OCI-LY3 (cell line): ENCODE measurements at regions not wholly inside any gene's neighbourhood (a gene's known extent, or its start where the extent isn't known, plus 50 kb on each side); places are given as distances from the start of the nearest gene placed in this dataset.

Experiments used
- H2AFZ ChIP-seq: fragments of 200-600, 300-600 bp; shearing (Covaris generic); 2 replicates; pipeline ENCODE4 v1.6.0; 2014; ENCODE audit warnings: antibody characterized with exemption, low read depth, low read length
- H3K27ac ChIP-seq: fragments of 200-600, 300-600 bp; sonication (generic); 2 replicates; pipeline ENCODE4 v1.5.1; 2014; ENCODE audit warnings: mild to moderate bottlenecking, low read length, moderate library complexity, mixed read lengths
- H3K27me3 ChIP-seq: fragments of 200-600, 300-600 bp; sonication (generic); 2 replicates; pipeline ENCODE4 v1.6.1; 2014; ENCODE audit warnings: low read depth, low read length, mixed read lengths
- H3K36me3 ChIP-seq: fragments of 200-600, 300-600 bp; sonication (generic); replicated peaks from 2 replicates; pipeline ENCODE3; 2014; ENCODE audit warnings: low read depth, low read length, mixed read lengths
- H3K4me1 ChIP-seq: fragments of 300-600, 200-600 bp; sonication (generic); 2 replicates; pipeline ENCODE4 v1.6.1; 2014; ENCODE audit warnings: low read length, mixed read lengths
- H3K4me2 ChIP-seq: fragments of 200-600, 300-600 bp; sonication (generic); 2 replicates; pipeline ENCODE4 v1.6.1; 2014; ENCODE audit warnings: low read length, mixed read lengths
- H3K4me3 ChIP-seq: fragments of 300-600, 200-600 bp; sonication (generic); 2 replicates; pipeline ENCODE4 v1.5.1; 2014; ENCODE audit warnings: antibody characterized with exemption, mild to moderate bottlenecking, low read length, moderate library complexity
- H3K79me2 ChIP-seq: fragments of 300-600, 200-600 bp; shearing (Covaris generic); 2 replicates; pipeline ENCODE4 v1.6.1; 2014; ENCODE audit warnings: mild to moderate bottlenecking, low read length, mixed read lengths
- H3K9ac ChIP-seq: fragments of 300-600, 200-600 bp; shearing (Covaris generic); 2 replicates; pipeline ENCODE4 v1.6.0; 2014; ENCODE audit warnings: mild to moderate bottlenecking, low read length, moderate library complexity
- H3K9me3 ChIP-seq: fragments of 200-600, 300-600 bp; shearing (Covaris generic); 2 replicates; pipeline ENCODE4 v1.6.1; 2014; ENCODE audit warnings: low read length, mixed read lengths; ENCODE audit not compliant: insufficient read depth
- H4K20me1 ChIP-seq: fragments of 200-600, 300-600 bp; sonication (generic); 2 replicates; pipeline ENCODE4 v1.6.1; 2016; ENCODE audit warnings: low read length, mixed read lengths; ENCODE audit not compliant: insufficient read depth
- CTCF ChIP-seq: fragments of 200-600, 300-600 bp; sonication (generic); IDR thresholded peaks from 2 replicates; pipeline ENCODE4 v1.5.1; 2014; ENCODE audit warnings: antibody characterized with exemption, low read length, low read depth
- EZH2phosphoT487 ChIP-seq: fragments of 200-600 bp; shearing (Covaris generic); IDR thresholded peaks from 2 replicates; pipeline ENCODE4 v1.6.1; 2018; ENCODE audit warnings: antibody characterized with exemption, mixed run types, low read depth

- Histone ChIP-seq H3K79me2 (no peaks in the 10 kb centered on the region), H3K27ac (no peak overlapping the region), H2AFZ (no peak overlapping the region), H4K20me1 (no peaks in the 10 kb centered on the region), H3K36me3 (no peaks in the 10 kb centered on the region), H3K9me3 (no peaks in the 10 kb centered on the region), H3K4me3 (no peak overlapping the region), H3K9ac (no peak overlapping the region), H3K4me1 (no peaks in the 10 kb centered on the region), H3K4me2 (no peak overlapping the region), H3K27me3 (no peaks in the 10 kb centered on the region)
- no peak for TF ChIP-seq CTCF
- TF ChIP-seq EZH2phosphoT487, result no peak
Observed at GRCh38 chr5:51582871-51583394, 199.7 kb downstream of the ISL1 start.

DNA sequence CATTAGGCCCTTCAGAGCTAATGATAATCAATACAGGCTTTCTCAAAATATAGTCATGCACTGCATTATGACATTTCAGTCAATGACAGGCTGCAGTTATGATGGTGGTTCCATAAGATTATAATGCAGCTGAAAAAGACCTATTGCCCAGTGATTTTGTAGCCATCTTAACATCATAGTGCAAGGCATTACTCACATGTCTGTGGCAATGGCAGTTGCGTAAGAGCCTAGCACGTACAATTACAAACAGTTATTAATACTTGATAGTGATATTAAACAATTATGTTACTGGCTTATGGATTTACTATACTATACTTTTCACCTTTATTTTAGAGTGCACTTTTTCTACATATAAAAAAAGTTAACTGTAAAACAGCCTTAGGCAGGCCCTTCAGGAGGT, 214.8 kb downstream of the ISL1 start:
- Histone ChIP-seq H3K9ac (no peak overlapping the region), H3K4me3 (no peak overlapping the region), H3K79me2 (no peaks in the 10 kb centered on the region), H4K20me1 (no peaks in the 10 kb centered on the region), H3K36me3 (no peaks in the 10 kb centered on the region), H3K9me3 (no peaks in the 10 kb centered on the region), H3K4me1 (no peaks in the 10 kb centered on the region), H3K27me3 (no peaks in the 10 kb centered on the region), H3K27ac (no peak overlapping the region), H3K4me2 (no peak overlapping the region), H2AFZ (no peak overlapping the region)
- TF ChIP-seq EZH2phosphoT487 (no peak), CTCF (no peak)

- H3K9ac ChIP-seq, result no peak overlapping the region
- no peak overlapping the region for H3K4me3 ChIP-seq
- H4K20me1 ChIP-seq, result no peaks in the 10 kb centered on the region
- no peaks in the 10 kb centered on the region for H3K9me3 ChIP-seq
- H3K27me3 ChIP-seq, result no peaks in the 10 kb centered on the region
- H3K4me1 ChIP-seq, result no peaks in the 10 kb centered on the region
- TF ChIP-seq EZH2phosphoT487 (no peak), CTCF (no peak)
- H3K79me2 ChIP-seq, result no peaks in the 10 kb centered on the region
- no peak overlapping the region for H3K27ac ChIP-seq
- no peak overlapping the region for H2AFZ ChIP-seq
- H3K36me3 ChIP-seq, result no peaks in the 10 kb centered on the region
- H3K4me2 ChIP-seq, result no peak overlapping the region
Observed at GRCh38 chr5:51599587-51599986, 216.3 kb downstream of the ISL1 start.

- Histone ChIP-seq H3K9ac (no peak overlapping the region), H3K9me3 (no peaks in the 10 kb centered on the region), H2AFZ (no peak overlapping the region), H3K4me2 (no peak overlapping the region), H3K27ac (no peak overlapping the region), H3K4me3 (no peak overlapping the region), H3K79me2 (no peaks in the 10 kb centered on the region), H3K27me3 (no peaks in the 10 kb centered on the region), H4K20me1 (no peaks in the 10 kb centered on the region), H3K4me1 (no peaks in the 10 kb centered on the region), H3K36me3 (no peaks in the 10 kb centered on the region)
- no peak for TF ChIP-seq CTCF
- no peak for TF ChIP-seq EZH2phosphoT487
Observed at GRCh38 chr5:51604324-51604723, 221.1 kb downstream of the ISL1 start.
